ENCODE measurements at regions not wholly inside any gene's neighbourhood (a gene's known extent, or its start where the extent isn't known, plus 50 kb on each side); places are given as distances from the start of the nearest gene placed in this dataset.

GRCh38 chr12:23108957-23109356, 484.0 kb downstream of the ETNK1 start:
- POLR2A ChIA-PET (ENCODE audit: unreplicated experiment) = no interaction called here
- H3K36me3 ChIP-seq (ENCODE audit: control insufficient read depth, insufficient read depth, low read length) = no peaks in the 10 kb centered on the region
- H4K8ac ChIP-seq (ENCODE audit: low read depth in 2 of 2, low read length in 2 of 2) = no peak overlapping the region
- intact Hi-C loops (cut with micrococcal nuclease) = no loop called here
- no peak overlapping the region for H3K56ac ChIP-seq (ENCODE audit: extremely low read depth, insufficient read depth, low read length)
- H3K27ac ChIP-seq (ENCODE audit: insufficient read depth, low read length) = no peak overlapping the region
- H3K9me3 ChIP-seq (ENCODE audit: control insufficient read depth, insufficient read depth, low read length) = no peaks in the 10 kb centered on the region
- ATAC-seq (ENCODE audit: low read depth) (no peak), DNase-seq (no peak)
- WGBS, 2 experiments (ENCODE audit: extremely low coverage in 2 of 2, insufficient read length in 1 of 2) = no CpG with 5 or more reads among the region's 4 CpGs
- H2BK15ac ChIP-seq (ENCODE audit: low read depth, low read length) = no peak overlapping the region
- H3K18ac ChIP-seq (ENCODE audit: low read depth, low read length) = no peak overlapping the region
- H3K4ac ChIP-seq (ENCODE audit: low read depth, low read length) = no peak overlapping the region
- no peak overlapping the region for H4K91ac ChIP-seq (ENCODE audit: insufficient read depth, low read depth, low read length)
- no peak overlapping the region for H2AK9ac ChIP-seq (replicated peaks; ENCODE audit: low read depth, low read length, poor library complexity)
- no peak overlapping the region for H3K23ac ChIP-seq (ENCODE audit: low read depth, low read length)
- no peaks in the 10 kb centered on the region for H4K20me1 ChIP-seq (ENCODE audit: insufficient read depth, low read length)
- H2BK20ac ChIP-seq (ENCODE audit: low read depth, low read length) = no peak overlapping the region
- H3K14ac ChIP-seq (replicated peaks; ENCODE audit: low read depth, low read length) = no peak overlapping the region
- H3K9me1 ChIP-seq (ENCODE audit: insufficient read depth, low read length) = no peaks in the 10 kb centered on the region
- CTCF ChIA-PET = no interaction called here
- H3K4me3 ChIP-seq (ENCODE audit: insufficient read depth, low read depth, low read length) = no peak overlapping the region
- H2AFZ ChIP-seq (replicated peaks; ENCODE audit: low read length, poor library complexity) = no peak overlapping the region
- H2BK120ac ChIP-seq (ENCODE audit: low read depth, low read length) = no peak overlapping the region
- no peak overlapping the region for H3K4me2 ChIP-seq (ENCODE audit: low read depth, low read length)
- no peak overlapping the region for H4K5ac ChIP-seq (ENCODE audit: low read depth, low read length)
- H2AK5ac ChIP-seq (ENCODE audit: low read depth, low read length) = no peak overlapping the region
- TF ChIP-seq RFX5 (IDR thresholded peaks at IDR 0.05; ENCODE audit: low read depth, low read length) (no peak), CEBPB (IDR thresholded peaks at IDR 0.05; ENCODE audit: low read depth, low read length) (peak; percentile 48; the same call in 1 of the 2 replicates)
- no peaks in the 10 kb centered on the region for H3K79me1 ChIP-seq (ENCODE audit: low read depth in 1 of 2, low read length in 2 of 2)
- no peaks in the 10 kb centered on the region for H3K27me3 ChIP-seq (ENCODE audit: control insufficient read depth, insufficient read depth, low read length)
- no peak overlapping the region for H2BK5ac ChIP-seq (ENCODE audit: low read depth, low read length, poor library complexity, severe bottlenecking)
- H3K4me1 ChIP-seq (ENCODE audit: control insufficient read depth, insufficient read depth, low read length) = no peaks in the 10 kb centered on the region
- in situ Hi-C loops (cut with MboI; ENCODE audit: low sequenced_read_pairs) = no loop called here
- no TSS peak for BruUV-seq (replicated peaks)
- dilution Hi-C loops (cut with HindIII; ENCODE audit: low sequenced_read_pairs, unreplicated experiment) = no loop called here
- no peak overlapping the region for H3K9ac ChIP-seq (ENCODE audit: low read depth, low read length)
